ENCODE measurements at regions not wholly inside any gene's neighbourhood (a gene's known extent, or its start where the extent isn't known, plus 50 kb on each side); places are given as distances from the start of the nearest gene placed in this dataset.

- TF ChIP-seq POLR2A (IDR thresholded peaks at IDR 0.05; ENCODE audit: low read depth, low read length) (no peak), POLR2AphosphoS5 (IDR thresholded peaks at IDR 0.05; ENCODE audit: low read depth, low read length) (no peak), TAF1 (IDR thresholded peaks at IDR 0.05; ENCODE audit: borderline replicate concordance, low read depth, low read length) (no peak)
- FAIRE-seq (no peak), DNase-seq (ENCODE audit: insufficient read length) (no peak)
Observed at GRCh38 chr11:11086979-11087378, 229.1 kb upstream of the ZBED5 start.

GRCh38 chr11:11085580-11085979 lies 227.7 kb upstream of the ZBED5 start:
- DNase-seq (ENCODE audit: insufficient read length) (no peak), FAIRE-seq (no peak)
- TF ChIP-seq POLR2AphosphoS5 (IDR thresholded peaks at IDR 0.05; ENCODE audit: low read depth, low read length) (no peak), POLR2A (IDR thresholded peaks at IDR 0.05; ENCODE audit: low read depth, low read length) (no peak), TAF1 (IDR thresholded peaks at IDR 0.05; ENCODE audit: borderline replicate concordance, low read depth, low read length) (no peak)

GRCh38 chr11:11084337-11084736 lies 226.5 kb upstream of the ZBED5 start:
- TF ChIP-seq POLR2A (IDR thresholded peaks at IDR 0.05; ENCODE audit: low read depth, low read length) (no peak), TAF1 (IDR thresholded peaks at IDR 0.05; ENCODE audit: borderline replicate concordance, low read depth, low read length) (no peak), POLR2AphosphoS5 (IDR thresholded peaks at IDR 0.05; ENCODE audit: low read depth, low read length) (no peak)
- DNase-seq (ENCODE audit: insufficient read length), result no peak
- no peak for FAIRE-seq

GRCh38 chr11:11083441-11083840 lies 225.6 kb upstream of the ZBED5 start:
- DNase-seq (ENCODE audit: insufficient read length), result no peak
- no peak for TF ChIP-seq POLR2AphosphoS5 (IDR thresholded peaks at IDR 0.05; ENCODE audit: low read depth, low read length)
- TF ChIP-seq TAF1 (IDR thresholded peaks at IDR 0.05; ENCODE audit: borderline replicate concordance, low read depth, low read length), result no peak
- FAIRE-seq, result no peak

GRCh38 chr11:11082646-11083045 lies 224.8 kb upstream of the ZBED5 start:
- DNase-seq (ENCODE audit: insufficient read length), result no peak
- FAIRE-seq, result no peak
- no peak for TF ChIP-seq POLR2AphosphoS5 (IDR thresholded peaks at IDR 0.05; ENCODE audit: low read depth, low read length)
- TF ChIP-seq POLR2A (IDR thresholded peaks at IDR 0.05; ENCODE audit: low read depth, low read length), result no peak
- TF ChIP-seq TAF1 (IDR thresholded peaks at IDR 0.05; ENCODE audit: borderline replicate concordance, low read depth, low read length), result no peak

- FAIRE-seq (no peak), DNase-seq (ENCODE audit: insufficient read length) (no peak)
- no peak for TF ChIP-seq POLR2A (IDR thresholded peaks at IDR 0.05; ENCODE audit: low read depth, low read length)
- TF ChIP-seq TAF1 (IDR thresholded peaks at IDR 0.05; ENCODE audit: borderline replicate concordance, low read depth, low read length), result no peak
- TF ChIP-seq POLR2AphosphoS5 (IDR thresholded peaks at IDR 0.05; ENCODE audit: low read depth, low read length), result no peak
Observed at GRCh38 chr11:11081776-11082175, 223.9 kb upstream of the ZBED5 start.

GRCh38 chr11:11081288-11081687 lies 223.4 kb upstream of the ZBED5 start:
- FAIRE-seq, result no peak
- no peak for DNase-seq (ENCODE audit: insufficient read length)
- TF ChIP-seq POLR2AphosphoS5 (IDR thresholded peaks at IDR 0.05; ENCODE audit: low read depth, low read length) (no peak), TAF1 (IDR thresholded peaks at IDR 0.05; ENCODE audit: borderline replicate concordance, low read depth, low read length) (no peak), POLR2A (IDR thresholded peaks at IDR 0.05; ENCODE audit: low read depth, low read length) (no peak)

GRCh38 chr11:11078344-11079086 lies 220.7 kb upstream of the ZBED5 start:
- DNase-seq (ENCODE audit: insufficient read length) (no peak), FAIRE-seq (peak; percentile 5)

GRCh38 chr11:11077898-11078297 lies 220.0 kb upstream of the ZBED5 start:
- TF ChIP-seq TAF1 (IDR thresholded peaks at IDR 0.05; ENCODE audit: borderline replicate concordance, low read depth, low read length) (no peak), POLR2AphosphoS5 (IDR thresholded peaks at IDR 0.05; ENCODE audit: low read depth, low read length) (no peak), POLR2A (IDR thresholded peaks at IDR 0.05; ENCODE audit: low read depth, low read length) (no peak)
- FAIRE-seq, result no peak
- no peak for DNase-seq (ENCODE audit: insufficient read length)

More at GRCh38 chr11:11078344-11079086, 220.7 kb upstream of the ZBED5 start:
- TF ChIP-seq TAF1 (IDR thresholded peaks at IDR 0.05; ENCODE audit: borderline replicate concordance, low read depth, low read length) (no peak), POLR2A (IDR thresholded peaks at IDR 0.05; ENCODE audit: low read depth, low read length) (no peak), POLR2AphosphoS5 (IDR thresholded peaks at IDR 0.05; ENCODE audit: low read depth, low read length) (no peak)

GRCh38 chr11:11076879-11077278 lies 219.0 kb upstream of the ZBED5 start:
- no peak for FAIRE-seq
- no peak for DNase-seq (ENCODE audit: insufficient read length)
- TF ChIP-seq POLR2A (IDR thresholded peaks at IDR 0.05; ENCODE audit: low read depth, low read length) (no peak), POLR2AphosphoS5 (IDR thresholded peaks at IDR 0.05; ENCODE audit: low read depth, low read length) (no peak), TAF1 (IDR thresholded peaks at IDR 0.05; ENCODE audit: borderline replicate concordance, low read depth, low read length) (no peak)

GRCh38 chr11:11076276-11076675 lies 218.4 kb upstream of the ZBED5 start:
- DNase-seq (ENCODE audit: insufficient read length) (no peak), FAIRE-seq (no peak)
- no peak for TF ChIP-seq POLR2AphosphoS5 (IDR thresholded peaks at IDR 0.05; ENCODE audit: low read depth, low read length)
- TF ChIP-seq POLR2A (IDR thresholded peaks at IDR 0.05; ENCODE audit: low read depth, low read length), result no peak
- TF ChIP-seq TAF1 (IDR thresholded peaks at IDR 0.05; ENCODE audit: borderline replicate concordance, low read depth, low read length), result no peak

- FAIRE-seq (no peak), DNase-seq (ENCODE audit: insufficient read length) (no peak)
- TF ChIP-seq TAF1 (IDR thresholded peaks at IDR 0.05; ENCODE audit: borderline replicate concordance, low read depth, low read length), result no peak
- TF ChIP-seq POLR2A (IDR thresholded peaks at IDR 0.05; ENCODE audit: low read depth, low read length), result no peak
- no peak for TF ChIP-seq POLR2AphosphoS5 (IDR thresholded peaks at IDR 0.05; ENCODE audit: low read depth, low read length)
Observed at GRCh38 chr11:11075515-11076171, 217.8 kb upstream of the ZBED5 start.
